H1 (cell line): ENCODE measurements at regions not wholly inside any gene's neighbourhood (a gene's known extent, or its start where the extent isn't known, plus 50 kb on each side); places are given as distances from the start of the nearest gene placed in this dataset.

Source experiments
- CTCF ChIA-PET: fragments of 300-600 bp; sonication (Branson Sonifier 250); formaldehyde crosslinking; loops from one replicate; lab custom pipeline; 2021; ENCODE audit not compliant: partially characterized antibody; lab: Charles Lee
- POLR2A ChIA-PET: fragments of 300-600 bp; sonication (Branson Sonifier 250); formaldehyde crosslinking; loops from one replicate; lab custom pipeline; 2021; ENCODE audit warnings: inconsistent platforms; ENCODE audit not compliant: partially characterized antibody; lab: Charles Lee
- DNase-seq, 2 experiments: peaks; one replicate each; pipeline versions ENCODE4 v3.0.0 to v3.0.0-alpha.2; 2010 to 2022; ENCODE audit warnings: low spot score in 2 of 2, low read depth in 1 of 2, mixed read lengths in 1 of 2
- FAIRE-seq: peaks from 2 replicates; lab custom pipeline; 2011; peaks lifted over from hg19 to GRCh38; lab: Jason Lieb, UNC
- H2AFZ ChIP-seq: 2 replicates; pipeline ENCODE4 v1.8.1; 2012; ENCODE audit warnings: low read length, inconsistent platforms
- H2AK5ac ChIP-seq: 2 replicates; pipeline ENCODE4 v1.6.1; 2013; ENCODE audit warnings: low read depth, low read length
- H2BK120ac ChIP-seq: replicated peaks from 2 replicates; pipeline ENCODE3; 2013; ENCODE audit warnings: low read depth, low read length, inconsistent platforms
- H2BK12ac ChIP-seq: 2 replicates; pipeline ENCODE4 v1.6.1; 2013; ENCODE audit warnings: low read depth, low read length
- H2BK15ac ChIP-seq: 2 replicates; pipeline ENCODE4 v1.6.1; 2013; ENCODE audit warnings: low read length
- H2BK20ac ChIP-seq: 2 replicates; pipeline ENCODE4 v1.6.1; 2013; ENCODE audit warnings: low read length
- H2BK5ac ChIP-seq: 2 replicates; pipeline ENCODE4 v1.6.1; 2013; ENCODE audit warnings: low read depth, low read length
- H3K14ac ChIP-seq: 2 replicates; pipeline ENCODE4 v1.6.1; 2013; ENCODE audit warnings: inconsistent platforms; ENCODE audit not compliant: insufficient read length
- H3K18ac ChIP-seq: 2 replicates; pipeline ENCODE4 v1.6.1; 2013; ENCODE audit warnings: low read length; ENCODE audit errors: extremely low read depth
- H3K23ac ChIP-seq: 2 replicates; pipeline ENCODE4 v1.6.1; 2013; ENCODE audit warnings: inconsistent platforms; ENCODE audit not compliant: insufficient read length
- H3K23me2 ChIP-seq: 2 replicates; pipeline ENCODE4 v1.6.1; 2013; ENCODE audit warnings: low read depth, low read length
- H3K27ac ChIP-seq: 2 replicates; pipeline ENCODE4 v1.6.1; 2011; ENCODE audit warnings: low read depth, low read length, inconsistent platforms
- H3K27me3 ChIP-seq, 4 experiments: replicated peaks in 1 of 4; 1 replicate in 1 of 4; 2 replicates in 3 of 4; pipeline versions ENCODE4 v1.6.1 to v1.8.1; 2011 to 2013; ENCODE audit warnings: low read length in 3 of 4, mild to moderate bottlenecking in 3 of 4, inconsistent platforms in 2 of 4, mixed read lengths in 2 of 4, moderate library complexity in 1 of 4; ENCODE audit not compliant: control insufficient read depth in 3 of 4, insufficient read depth in 3 of 4; ENCODE audit errors: extremely low read depth in 1 of 4
- H3K36me3 ChIP-seq, 4 experiments: 2 replicates each; pipeline versions ENCODE4 v1.6.1 to v1.8.1; 2011 to 2013; ENCODE audit warnings: mild to moderate bottlenecking in 4 of 4, low read length in 3 of 4, moderate library complexity in 2 of 4, control low read depth in 1 of 4, inconsistent platforms in 1 of 4; ENCODE audit not compliant: insufficient read depth in 4 of 4, control insufficient read depth in 2 of 4
- H3K4ac ChIP-seq: replicated peaks from 2 replicates; pipeline ENCODE3; 2013; ENCODE audit warnings: low read length, low read depth, mixed read lengths, inconsistent platforms; ENCODE audit not compliant: insufficient read length
- H3K4me1 ChIP-seq, 4 experiments: replicated peaks in 1 of 4; 1 replicate in 1 of 4; 2 replicates in 3 of 4; pipeline versions ENCODE4 v1.6.1 to v1.8.1; 2011 to 2013; ENCODE audit warnings: low read length in 3 of 4, inconsistent platforms in 2 of 4, mixed read lengths in 1 of 4; ENCODE audit not compliant: insufficient read depth in 4 of 4, control insufficient read depth in 3 of 4
- H3K4me2 ChIP-seq, 2 experiments: 2 replicates each; pipeline versions ENCODE4 v1.6.1 to v1.8.1; 2011 to 2013; ENCODE audit warnings: low read depth in 2 of 2, low read length in 2 of 2, control low read depth in 1 of 2, inconsistent platforms in 1 of 2, mild to moderate bottlenecking in 1 of 2; ENCODE audit not compliant: insufficient read depth in 1 of 2
- H3K4me3 ChIP-seq, 4 experiments: fragments of 200-600, 300-600 bp in 1 of 4; sonication (generic), shearing (Covaris generic), sonication (Bioruptor Twin) in 1 of 4; 2 replicates each; pipeline versions ENCODE4 v1.5.1 to v1.8.1; 2011 to 2016; ENCODE audit warnings: low read length in 4 of 4, low read depth in 3 of 4, control low read depth in 2 of 4, inconsistent platforms in 2 of 4, mild to moderate bottlenecking in 2 of 4, mixed read lengths in 1 of 4, moderate library complexity in 1 of 4; ENCODE audit not compliant: insufficient read depth in 2 of 4; ENCODE audit errors: extremely low read depth in 1 of 4
- H3K56ac ChIP-seq: replicated peaks from 2 replicates; pipeline ENCODE3; 2013; ENCODE audit warnings: low read depth, mild to moderate bottlenecking, mixed read lengths, low read length, inconsistent platforms; ENCODE audit not compliant: insufficient read length
- H3K79me1 ChIP-seq: 2 replicates; pipeline ENCODE4 v1.6.1; 2013; ENCODE audit warnings: low read depth, low read length, control low read depth
- H3K79me2 ChIP-seq, 2 experiments: 2 replicates each; pipeline versions ENCODE4 v1.6.1 to v1.8.1; 2012 to 2013; ENCODE audit warnings: low read length in 2 of 2, mild to moderate bottlenecking in 2 of 2, inconsistent platforms in 1 of 2; ENCODE audit not compliant: insufficient read depth in 2 of 2, control insufficient read depth in 1 of 2
- H3K9ac ChIP-seq, 4 experiments: replicated peaks in 1 of 4; 1 replicate in 1 of 4; 2 replicates in 3 of 4; pipeline versions ENCODE4 v1.6.1 to v1.8.1; 2011 to 2013; ENCODE audit warnings: low read depth in 3 of 4, low read length in 3 of 4, control low read depth in 2 of 4, mild to moderate bottlenecking in 2 of 4, moderate library complexity in 2 of 4, inconsistent platforms in 1 of 4; ENCODE audit errors: extremely low read depth in 1 of 4
- H3K9me3 ChIP-seq, 2 experiments: 2 replicates each; pipeline versions ENCODE4 v1.6.1 to v1.8.1; 2012 to 2013; ENCODE audit warnings: mild to moderate bottlenecking in 2 of 2, moderate library complexity in 2 of 2, control low read depth in 1 of 2, inconsistent platforms in 1 of 2, low read depth in 1 of 2, low read length in 1 of 2, mixed read lengths in 1 of 2; ENCODE audit not compliant: insufficient read depth in 2 of 2
- H4K20me1 ChIP-seq, 2 experiments: replicated peaks in 1 of 2; 2 replicates each; pipeline versions ENCODE3 to v1.8.1; 2011 to 2013; ENCODE audit warnings: inconsistent platforms in 2 of 2, low read length in 2 of 2, mild to moderate bottlenecking in 1 of 2; ENCODE audit not compliant: insufficient read depth in 2 of 2, control insufficient read depth in 1 of 2
- H4K5ac ChIP-seq: 2 replicates; pipeline ENCODE4 v1.6.1; 2013; ENCODE audit warnings: low read length, low read depth, mixed read lengths, inconsistent platforms; ENCODE audit not compliant: insufficient read length
- H4K8ac ChIP-seq: 2 replicates; pipeline ENCODE4 v1.8.0; 2013; ENCODE audit warnings: mild to moderate bottlenecking, moderate library complexity, low read length, inconsistent platforms; ENCODE audit not compliant: insufficient read depth; ENCODE audit errors: extremely low read depth
- H4K91ac ChIP-seq: replicated peaks from 2 replicates; pipeline ENCODE3; 2013; ENCODE audit warnings: low read length, mixed read lengths, inconsistent platforms; ENCODE audit not compliant: insufficient read length
- ASH2L ChIP-seq: fragments of 200-600, 300-600 bp; sonication (generic); IDR thresholded peaks from one replicate; pipeline ENCODE4 v1.7.1; 2017; ENCODE audit warnings: low read length
- CBX5 ChIP-seq: fragments of 300-800, 300-1000 bp; sonication (generic); IDR thresholded peaks from 2 replicates; pipeline ENCODE4 v1.7.1; 2016; ENCODE audit warnings: antibody characterized with exemption, low read length, low read depth
- EGR1 ChIP-seq: IDR thresholded peaks from 2 replicates; pipeline ENCODE4 v1.6.1; 2011; ENCODE audit warnings: low read depth, low read length, borderline replicate concordance
- EZH2 ChIP-seq: fragments of 200-600 bp; sonication (generic); IDR thresholded peaks from 2 replicates; pipeline ENCODE4 v1.7.1; 2012; ENCODE audit warnings: low read depth, mild to moderate bottlenecking, moderate library complexity, low read length, inconsistent platforms; ENCODE audit not compliant: severe bottlenecking
- KDM4A ChIP-seq: IDR thresholded peaks from one replicate; pipeline ENCODE4 v1.7.1; 2012; ENCODE audit warnings: low read depth, mild to moderate bottlenecking, moderate library complexity, low read length, inconsistent platforms; ENCODE audit not compliant: severe bottlenecking
- KDM5A ChIP-seq: fragments of 200-600 bp; IDR thresholded peaks from 2 replicates; pipeline ENCODE4 v1.7.1; 2012; ENCODE audit warnings: mild to moderate bottlenecking, low read length, inconsistent platforms, mixed read lengths
- POLR2AphosphoS5 ChIP-seq: IDR thresholded peaks from 2 replicates; pipeline ENCODE4 v1.6.1; 2011; ENCODE audit warnings: low read depth, low read length
- SP2 ChIP-seq: IDR thresholded peaks from 2 replicates; pipeline ENCODE4 v1.6.1; 2012; ENCODE audit warnings: mild to moderate bottlenecking, low read length, inconsistent platforms
- TCF12 ChIP-seq: IDR thresholded peaks from 2 replicates; pipeline ENCODE4 v1.6.1; 2011; ENCODE audit warnings: low read depth, mild to moderate bottlenecking, low read length
- WGBS, 2 experiments: shearing (Covaris generic) in 1 of 2; methylation state at CpG; one replicate each; pipeline versions ENCODE4 v1.1.6 to v1.1.7; 2013 to 2015; ENCODE audit warnings: low lambda C conversion rate in 2 of 2, mixed read lengths in 2 of 2, inconsistent platforms in 1 of 2, low coverage in 1 of 2, missing lambda C conversion rate in 1 of 2; ENCODE audit not compliant: insufficient replicate concordance in 2 of 2, insufficient coverage in 1 of 2, insufficient read length in 1 of 2; ENCODE audit errors: extremely low coverage in 1 of 2, missing lambda C conversion rate in 1 of 2; 5-methylcytosine and 5-hydroxymethylcytosine counted together
- TF ChIP-seq, protein P1 (sequence below): IDR thresholded peaks from 2 replicates; pipeline ENCODE4 v1.6.1; 2012; ENCODE audit warnings: inconsistent platforms
- TF ChIP-seq, protein P2 (sequence below): IDR thresholded peaks from 2 replicates; pipeline ENCODE4 v1.6.1; 2011; ENCODE audit warnings: low read depth, mild to moderate bottlenecking, low read length; ENCODE audit not compliant: insufficient read depth

DNA sequence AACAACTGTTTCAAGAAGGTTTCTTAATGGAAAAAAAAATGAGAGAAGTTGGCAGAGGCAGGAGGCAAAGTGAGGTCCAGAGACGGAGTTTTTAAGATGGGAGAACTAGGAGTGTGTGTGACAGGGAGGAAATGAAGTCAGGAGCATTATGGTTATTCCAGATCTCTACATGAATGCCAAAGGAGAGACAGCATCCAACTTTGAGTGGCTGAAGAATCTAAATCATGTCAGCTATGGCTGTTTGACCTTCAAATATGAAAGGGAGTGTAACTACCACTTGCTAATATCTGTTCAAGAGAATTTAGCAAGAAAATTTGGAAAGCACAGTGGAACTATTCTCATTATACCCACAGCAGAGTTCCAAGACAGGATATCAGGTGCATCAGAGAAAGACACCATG lies 81.2 kb upstream of the CCBE1 start:
- Histone ChIP-seq H2BK15ac (no peak overlapping the region), H4K5ac (no peak overlapping the region), H2AK5ac (no peak overlapping the region), H3K4me3 (no peak overlapping the region), H3K18ac (no peak overlapping the region), H3K4me2 (no peak overlapping the region), H3K23ac (no peak overlapping the region), H3K9me3 (no peaks in the 10 kb centered on the region), H3K4me1 (no peaks in the 10 kb centered on the region), H3K9ac (no peak overlapping the region), H2BK20ac (no peak overlapping the region), H3K36me3 (no peaks in the 10 kb centered on the region), H2BK12ac (no peak overlapping the region), H4K8ac (no peak overlapping the region), H2BK120ac (no peak overlapping the region), H3K79me1 (no peaks in the 10 kb centered on the region), H3K14ac (no peak overlapping the region), H3K79me2 (no peaks in the 10 kb centered on the region), H3K23me2 (no peaks in the 10 kb centered on the region), H4K20me1 (no peaks in the 10 kb centered on the region), H3K27me3 (no peaks in the 10 kb centered on the region), H3K56ac (no peak overlapping the region), H3K27ac (no peak overlapping the region), H2BK5ac (no peak overlapping the region), H2AFZ (no peak overlapping the region), H4K91ac (no peak overlapping the region), H3K4ac (no peak overlapping the region)
- ChIA-PET POLR2A (no interaction called here), CTCF (no interaction called here)
- 89% methylated on average over 1 of the region's 1 CpG; no CpG with 5 or more reads in 1 of the 2 experiments for WGBS, 2 experiments
- FAIRE-seq (no peak), DNase-seq (no peak)
- TF ChIP-seq EGR1: no peak
- TF ChIP-seq, protein P1, sequence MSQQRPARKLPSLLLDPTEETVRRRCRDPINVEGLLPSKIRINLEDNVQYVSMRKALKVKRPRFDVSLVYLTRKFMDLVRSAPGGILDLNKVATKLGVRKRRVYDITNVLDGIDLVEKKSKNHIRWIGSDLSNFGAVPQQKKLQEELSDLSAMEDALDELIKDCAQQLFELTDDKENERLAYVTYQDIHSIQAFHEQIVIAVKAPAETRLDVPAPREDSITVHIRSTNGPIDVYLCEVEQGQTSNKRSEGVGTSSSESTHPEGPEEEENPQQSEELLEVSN: no peak
- TF ChIP-seq POLR2AphosphoS5: no peak
- TF ChIP-seq CBX5: no peak
- no peak for TF ChIP-seq KDM4A
- TF ChIP-seq SP2: no peak
- TF ChIP-seq KDM5A: no peak
- TF ChIP-seq, protein P2, sequence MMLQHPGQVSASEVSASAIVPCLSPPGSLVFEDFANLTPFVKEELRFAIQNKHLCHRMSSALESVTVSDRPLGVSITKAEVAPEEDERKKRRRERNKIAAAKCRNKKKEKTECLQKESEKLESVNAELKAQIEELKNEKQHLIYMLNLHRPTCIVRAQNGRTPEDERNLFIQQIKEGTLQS: no peak
- TF ChIP-seq TCF12: no peak
- no peak for TF ChIP-seq EZH2
- TF ChIP-seq ASH2L: no peak
